GM21367 (cell line): ENCODE measurements at regions not wholly inside any gene's neighbourhood (a gene's known extent, or its start where the extent isn't known, plus 50 kb on each side); places are given as distances from the start of the nearest gene placed in this dataset.

ENCODE experiments used
- ATAC-seq: cut with Tn5 transposase; IDR thresholded peaks from one replicate; pipeline ENCODE4 v1.9.1; 2021; ENCODE audit not compliant: unreplicated experiment

- no peak for ATAC-seq
Measured at GRCh38 chr6:125489579-125490285, 188.0 kb upstream of the HDDC2 start.

GRCh38 chr6:125491860-125492618 is 190.3 kb upstream of the HDDC2 start:
- ATAC-seq, result no peak

- ATAC-seq, result no peak
Measured at GRCh38 chr6:125498606-125499005, 196.8 kb upstream of the HDDC2 start.

- no peak for ATAC-seq
Measured at GRCh38 chr6:125499535-125499934, 197.8 kb upstream of the HDDC2 start.

- ATAC-seq, result no peak
Measured at GRCh38 chr6:125503181-125503580, 201.4 kb upstream of the HDDC2 start.

- ATAC-seq, result no peak
Measured at GRCh38 chr6:125507987-125508655, 206.4 kb upstream of the HDDC2 start.

GRCh38 chr6:125508793-125509192 is 207.0 kb upstream of the HDDC2 start:
- no peak for ATAC-seq

- no peak for ATAC-seq
Measured at GRCh38 chr6:125509477-125509876, 207.7 kb upstream of the HDDC2 start.

- ATAC-seq, result no peak
Measured at GRCh38 chr6:125510405-125510804, 208.6 kb upstream of the HDDC2 start.

GRCh38 chr6:125511809-125512396 is 210.1 kb upstream of the HDDC2 start:
- no peak for ATAC-seq

- peak; percentile 72 for ATAC-seq
Measured at GRCh38 chr6:125512621-125513020, 210.9 kb upstream of the HDDC2 start.

GRCh38 chr6:125513978-125514377 is 212.2 kb upstream of the HDDC2 start:
- ATAC-seq, result no peak

GRCh38 chr6:125516644-125517043 is 214.9 kb upstream of the HDDC2 start:
- ATAC-seq, result no peak

GRCh38 chr6:125519367-125519766 is 217.6 kb upstream of the HDDC2 start:
- ATAC-seq, result no peak

GRCh38 chr6:125524356-125524755 is 222.6 kb upstream of the HDDC2 start:
- ATAC-seq, result no peak

GRCh38 chr6:125526007-125526720 is 223.3 kb upstream of the HEY2 start:
- ATAC-seq, result no peak

- ATAC-seq, result no peak
Measured at GRCh38 chr6:125528621-125529041, 220.8 kb upstream of the HEY2 start.

GRCh38 chr6:125529061-125529460 is 220.4 kb upstream of the HEY2 start:
- no peak for ATAC-seq

GRCh38 chr6:125533710-125534397 is 215.6 kb upstream of the HEY2 start:
- ATAC-seq, result no peak
